ENCODE measurements at regions not wholly inside any gene's neighbourhood (a gene's known extent, or its start where the extent isn't known, plus 50 kb on each side); places are given as distances from the start of the nearest gene placed in this dataset.
A peak's percentile ranks its signal among the peaks of the same experiment; 100 is the strongest.
"Not testable (repeated sequence)": the region's sequence is repeated elsewhere in the genome, so short reads cannot be mapped to it uniquely, and the experiment has no call there.

DNA sequence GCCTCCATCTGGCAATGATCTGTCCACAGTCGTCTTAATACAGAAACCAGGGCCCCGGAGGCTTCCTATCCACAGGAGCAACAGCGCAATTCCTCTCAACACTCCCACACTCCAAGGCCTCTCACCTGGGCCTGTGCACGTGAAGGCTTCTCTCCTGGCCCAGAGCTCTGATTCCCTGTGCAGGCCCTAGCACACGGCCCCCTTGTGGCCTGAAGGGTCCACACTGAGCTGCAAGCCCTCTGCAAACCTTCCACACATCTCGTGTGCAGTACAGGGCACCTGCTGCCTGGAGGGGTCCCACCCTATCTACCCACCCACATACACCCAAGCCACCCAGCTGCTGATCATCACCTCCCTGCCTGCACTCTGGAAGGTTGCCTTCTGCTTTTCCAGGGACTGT is 150.1 kb upstream of the NUDT10 start:
- H3K4me3 ChIP-seq (ENCODE audit: insufficient read depth, low read depth, low read length) = no peak overlapping the region
- no peaks in the 10 kb centered on the region for H3K36me3 ChIP-seq (replicated peaks; ENCODE audit: control insufficient read depth, insufficient read depth, low read length)
- H3K27me3 ChIP-seq (ENCODE audit: control insufficient read depth, insufficient read depth, low read length) = no peaks in the 10 kb centered on the region
- DNase-seq = peak; percentile 28

DNA sequence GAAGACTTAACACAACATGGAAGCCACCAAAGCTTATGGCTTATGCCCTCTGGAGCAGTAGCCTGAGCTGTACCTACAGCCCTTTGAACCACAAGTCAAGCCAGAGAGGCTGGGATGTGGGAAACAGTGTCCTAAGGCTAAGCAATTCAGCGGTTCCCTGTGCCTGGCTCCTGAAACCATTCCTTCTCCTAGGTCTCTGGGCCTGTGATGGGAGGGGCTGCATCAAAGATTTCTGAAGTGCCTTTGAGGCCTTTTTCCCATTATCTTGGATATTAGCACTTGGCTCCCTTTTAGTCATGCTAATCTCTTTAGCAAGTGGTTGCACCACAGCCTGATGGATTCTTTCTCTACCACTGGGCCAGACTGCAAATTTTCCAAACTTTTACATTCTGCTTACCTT is 140.5 kb upstream of the NUDT10 start:
- DNase-seq = peak; percentile 9

DNA sequence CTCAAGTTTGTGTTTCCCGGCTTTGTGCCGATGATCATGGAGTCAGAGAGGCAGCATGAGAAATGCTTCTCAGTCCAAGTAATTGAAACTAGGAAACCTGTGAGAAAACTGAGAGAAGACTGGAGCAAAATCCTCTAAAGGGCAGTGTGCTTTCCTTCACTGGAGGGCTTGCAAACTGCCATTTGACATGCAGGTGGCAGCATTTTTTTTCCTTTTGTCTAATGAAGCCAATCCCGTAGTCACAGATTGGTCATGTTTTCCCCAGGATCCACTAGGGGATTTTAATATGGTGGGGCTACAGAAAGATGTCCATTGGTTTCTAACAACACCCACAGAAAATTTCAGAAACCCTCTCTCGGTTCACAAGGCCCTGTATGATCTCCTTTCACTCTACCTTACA is 117.4 kb upstream of the NUDT10 start:
- DNase-seq = no peak
- no peaks in the 10 kb centered on the region for H3K27me3 ChIP-seq (ENCODE audit: control insufficient read depth, insufficient read depth, low read length)
- H3K36me3 ChIP-seq (replicated peaks; ENCODE audit: control insufficient read depth, insufficient read depth, low read length) = no peaks in the 10 kb centered on the region
- H3K4me3 ChIP-seq (ENCODE audit: insufficient read depth, low read depth, low read length) = no peak overlapping the region

More for the DNA sequence above, 140.5 kb upstream of the NUDT10 start:
- no peaks in the 10 kb centered on the region for H3K27me3 ChIP-seq (ENCODE audit: control insufficient read depth, insufficient read depth, low read length)
- H3K4me3 ChIP-seq (ENCODE audit: insufficient read depth, low read depth, low read length) = no peak overlapping the region
- no peaks in the 10 kb centered on the region for H3K36me3 ChIP-seq (replicated peaks; ENCODE audit: control insufficient read depth, insufficient read depth, low read length)

DNA sequence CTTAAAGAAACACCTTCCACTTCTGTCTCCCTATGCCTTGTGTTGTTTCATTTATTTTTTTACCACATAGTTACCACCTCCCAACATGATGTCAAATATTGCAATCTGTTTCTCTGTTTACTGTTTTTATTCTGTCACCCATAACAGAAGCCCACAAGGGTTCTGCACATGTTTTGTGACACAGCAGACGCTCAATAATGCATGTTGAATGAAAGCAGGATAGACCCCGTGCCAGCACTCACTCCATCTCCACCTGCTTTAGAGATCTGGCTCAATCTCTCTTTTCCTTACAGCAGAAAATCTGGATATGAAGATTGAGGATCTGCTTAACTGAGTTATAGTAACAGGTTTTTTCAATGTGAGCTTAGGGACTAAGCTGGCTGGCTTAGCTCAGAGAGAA is 116.8 kb upstream of the NUDT10 start:
- Histone ChIP-seq H3K36me3 (replicated peaks; ENCODE audit: control insufficient read depth, insufficient read depth, low read length) (no peaks in the 10 kb centered on the region), H3K4me3 (ENCODE audit: insufficient read depth, low read depth, low read length) (no peak overlapping the region), H3K27me3 (ENCODE audit: control insufficient read depth, insufficient read depth, low read length) (no peaks in the 10 kb centered on the region)
- no peak for DNase-seq

DNA sequence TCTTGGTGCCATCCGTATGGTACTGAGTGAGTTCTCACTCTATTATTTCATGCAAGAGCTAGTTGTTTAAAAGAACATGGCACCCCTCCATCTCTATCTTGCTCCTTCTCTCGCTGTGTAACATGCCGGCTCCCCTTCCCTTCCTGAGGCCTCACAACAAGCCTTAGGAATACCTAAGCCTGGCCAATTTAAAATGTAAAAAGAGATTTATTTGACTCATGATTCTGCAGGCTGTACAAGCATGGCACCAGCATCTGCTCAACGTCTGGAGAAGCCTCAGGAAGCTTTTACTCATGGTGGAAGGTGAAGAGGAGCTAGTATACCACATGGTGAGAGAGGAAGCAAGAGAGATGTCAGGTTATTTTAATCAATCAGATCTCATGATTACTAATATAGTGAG is 90.4 kb upstream of the NUDT10 start:
- Histone ChIP-seq H3K36me3 (replicated peaks; ENCODE audit: control insufficient read depth, insufficient read depth, low read length) (no peaks in the 10 kb centered on the region), H3K4me3 (ENCODE audit: insufficient read depth, low read depth, low read length) (no peak overlapping the region), H3K27me3 (ENCODE audit: control insufficient read depth, insufficient read depth, low read length) (no peaks in the 10 kb centered on the region)
- DNase-seq = no peak

DNA sequence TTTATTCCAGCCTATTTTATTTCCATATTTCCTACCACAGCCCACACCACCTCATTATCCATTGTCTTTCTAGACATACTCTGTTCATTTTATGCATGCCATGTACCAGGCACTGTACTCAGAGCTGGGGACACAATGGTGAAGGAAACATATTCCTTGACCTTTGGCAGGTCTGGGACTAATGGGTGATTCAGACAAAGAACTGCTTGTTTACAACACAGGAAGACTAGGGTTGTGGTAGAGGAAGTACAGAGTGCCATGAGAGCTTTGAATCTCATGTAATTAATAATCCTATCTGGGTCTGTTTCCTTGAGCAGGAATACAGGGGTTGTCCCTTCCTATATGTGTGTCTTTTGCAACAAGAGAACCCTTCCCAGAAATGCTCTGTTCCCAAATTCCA is 75.1 kb upstream of the NUDT10 start:
- Histone ChIP-seq H3K27me3 (ENCODE audit: control insufficient read depth, insufficient read depth, low read length) (no peaks in the 10 kb centered on the region), H3K4me3 (ENCODE audit: insufficient read depth, low read depth, low read length) (no peak overlapping the region), H3K36me3 (replicated peaks; ENCODE audit: control insufficient read depth, insufficient read depth, low read length) (no peaks in the 10 kb centered on the region)
- no peak for DNase-seq

DNA sequence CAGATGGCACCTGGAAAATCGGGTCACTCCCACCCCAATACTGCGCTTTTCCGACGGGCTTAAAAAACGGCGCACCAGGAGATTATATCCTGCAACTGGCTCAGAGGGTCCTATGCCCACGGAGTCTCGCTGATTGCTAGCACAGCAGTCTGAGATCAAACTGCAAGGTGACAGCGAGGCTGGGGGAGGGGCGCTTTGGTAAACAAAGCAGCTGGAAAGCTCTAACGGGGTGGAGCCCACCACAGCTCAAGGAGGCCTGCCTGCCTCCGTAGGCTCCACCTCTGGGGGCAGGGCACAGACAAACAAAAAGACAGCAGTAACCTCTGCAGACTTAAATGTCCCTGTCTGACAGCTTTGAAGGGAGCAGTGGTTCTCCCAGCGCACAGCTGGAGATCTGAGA is 70.4 kb upstream of the NUDT10 start:
- H3K27me3 ChIP-seq (ENCODE audit: control insufficient read depth, insufficient read depth, low read length); DNase-seq; H3K36me3 ChIP-seq (replicated peaks; ENCODE audit: control insufficient read depth, insufficient read depth, low read length); H3K4me3 ChIP-seq (ENCODE audit: insufficient read depth, low read depth, low read length): not testable (repeated sequence)

DNA sequence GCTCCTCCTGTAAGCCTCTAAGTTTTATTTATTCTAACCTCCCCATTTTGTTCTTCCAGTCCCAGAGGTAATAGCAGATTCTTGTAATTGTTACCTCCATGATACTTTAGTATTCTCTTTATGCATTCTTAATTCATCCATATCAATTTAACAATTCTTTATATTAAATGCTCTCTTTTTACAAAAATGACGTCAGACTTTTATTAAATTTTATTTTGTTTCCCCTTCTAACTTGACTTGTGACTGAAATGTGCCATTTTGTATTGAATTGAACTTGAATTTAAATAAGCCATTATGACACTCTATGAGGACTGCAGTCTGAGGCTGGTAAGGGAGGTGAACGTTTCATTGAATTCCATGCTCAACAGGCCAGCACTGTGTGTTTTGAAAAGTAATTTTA is 60.0 kb upstream of the NUDT10 start:
- Histone ChIP-seq H3K27me3 (ENCODE audit: control insufficient read depth, insufficient read depth, low read length) (no peaks in the 10 kb centered on the region), H3K4me3 (ENCODE audit: insufficient read depth, low read depth, low read length) (no peak overlapping the region), H3K36me3 (replicated peaks; ENCODE audit: control insufficient read depth, insufficient read depth, low read length) (no peaks in the 10 kb centered on the region)
- no peak for DNase-seq

DNA sequence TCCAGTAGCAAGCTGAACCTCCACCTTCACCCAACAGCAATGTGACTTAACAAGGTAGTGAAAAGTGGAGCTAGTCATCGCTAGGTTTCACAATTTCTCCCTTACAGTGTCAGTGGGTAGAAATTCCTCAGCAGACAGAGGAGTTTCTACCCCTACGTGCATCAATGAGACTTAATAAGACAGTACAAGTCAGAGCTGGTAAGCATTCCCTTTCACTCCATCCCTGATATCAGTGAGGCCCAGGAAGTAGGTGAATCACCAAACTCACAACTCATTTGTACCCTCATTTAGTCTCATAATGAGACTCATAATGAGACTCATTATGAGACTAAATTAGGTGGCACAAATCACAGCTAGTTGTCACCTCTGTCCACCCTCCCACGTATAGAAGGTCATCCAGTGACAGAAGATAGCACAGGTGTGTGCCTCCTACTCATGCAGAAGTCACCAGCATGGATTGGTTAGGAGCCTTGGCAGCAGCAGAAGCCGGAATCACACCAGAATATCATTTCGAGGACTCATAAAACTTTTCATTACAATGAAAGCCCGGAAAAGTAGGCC is 50.8 kb upstream of the NUDT10 start:
- no peak for DNase-seq
- Histone ChIP-seq H3K4me3 (ENCODE audit: insufficient read depth, low read depth, low read length) (no peak overlapping the region), H3K27me3 (ENCODE audit: control insufficient read depth, insufficient read depth, low read length) (no peaks in the 10 kb centered on the region), H3K36me3 (replicated peaks; ENCODE audit: control insufficient read depth, insufficient read depth, low read length) (no peaks in the 10 kb centered on the region)

Data from H7 (cell line).